ENCODE measurements at regions not wholly inside any gene's neighbourhood (a gene's known extent, or its start where the extent isn't known, plus 50 kb on each side); places are given as distances from the start of the nearest gene placed in this dataset.
"Not testable (repeated sequence)": the region's sequence is repeated elsewhere in the genome, so short reads cannot be mapped to it uniquely, and the experiment has no call there.

DNA sequence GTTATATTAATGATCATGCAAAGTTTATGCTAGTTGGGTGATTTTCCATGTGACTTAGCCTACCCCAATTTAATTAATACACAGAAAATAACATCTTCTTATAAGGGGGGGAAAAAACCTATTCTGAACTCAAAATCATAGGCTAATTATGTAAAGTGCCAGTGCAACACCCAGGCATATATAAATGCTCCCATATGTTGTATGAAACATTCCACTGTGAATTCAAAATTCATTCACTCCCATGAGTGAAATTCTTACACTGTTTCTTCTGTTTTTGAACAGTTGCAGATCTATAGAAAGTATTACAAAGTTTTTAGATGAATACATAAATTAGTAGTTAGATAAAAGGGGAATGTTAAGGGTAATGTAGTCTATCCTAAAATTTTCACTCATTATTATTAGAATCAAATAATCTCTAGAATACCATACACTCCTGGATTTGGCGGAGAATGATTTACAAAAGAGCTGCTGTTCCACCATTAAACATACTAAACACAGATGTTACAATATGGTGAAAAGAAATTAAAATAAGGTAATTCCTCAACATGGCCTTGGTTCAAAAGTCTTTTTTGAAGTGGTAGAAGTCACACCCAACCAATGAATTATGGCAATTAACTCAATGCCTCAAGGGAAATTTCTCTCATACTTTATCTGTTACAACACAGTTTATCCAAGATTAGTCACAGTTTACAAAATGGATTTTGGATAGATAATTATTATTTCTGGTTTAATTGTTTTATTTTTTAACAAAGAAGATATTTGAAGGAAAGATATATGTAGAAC, 454.1 kb upstream of the FLRT2 start:
- DNase-seq (ENCODE audit: low read depth) = no peak

GRCh38 chr14:85077716-85078115, 452.2 kb upstream of the FLRT2 start:
- not testable (repeated sequence) for DNase-seq (ENCODE audit: low read depth)

DNA sequence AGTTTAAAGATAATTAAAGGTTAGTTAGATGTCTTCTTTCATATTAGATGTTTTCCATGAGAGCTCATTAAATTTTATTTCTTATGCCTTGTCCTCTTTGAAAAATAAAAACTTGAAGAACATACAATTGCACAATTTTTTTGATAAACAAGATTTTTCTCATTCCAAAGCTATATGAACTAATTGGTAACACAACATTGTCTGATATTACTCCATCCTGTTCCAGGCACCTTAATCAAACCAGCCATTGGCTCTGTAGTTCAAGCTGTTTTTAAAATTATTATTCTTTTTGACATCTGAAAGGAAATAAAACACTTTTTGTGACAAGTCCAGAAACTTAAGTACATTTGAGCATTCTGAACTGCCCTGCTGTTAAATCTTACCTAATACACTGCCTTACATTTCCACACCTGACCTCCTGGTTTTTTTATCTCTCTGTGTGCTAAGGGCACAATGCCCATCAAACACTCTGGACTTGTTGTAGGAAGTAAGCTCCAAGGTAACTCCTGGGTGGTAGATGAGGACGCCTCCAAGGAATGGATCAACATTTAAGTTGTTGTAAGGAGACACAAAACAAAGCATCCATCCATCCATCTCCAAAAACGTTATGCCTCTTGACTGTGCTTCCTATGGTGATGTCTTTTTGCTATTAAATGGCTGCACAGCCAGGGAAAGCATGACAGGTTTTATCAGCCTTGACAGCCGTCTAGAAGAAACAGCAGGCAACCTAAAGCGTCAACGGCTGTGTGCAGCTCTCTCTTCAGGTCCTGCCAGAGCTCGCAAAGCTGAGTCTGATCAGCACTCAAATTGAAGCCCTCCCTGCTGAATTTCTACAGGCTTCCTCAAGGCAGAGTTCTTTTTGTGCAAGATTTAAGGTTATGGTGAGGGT, 449.9 kb upstream of the FLRT2 start:
- no peak for DNase-seq (ENCODE audit: low read depth)

DNA sequence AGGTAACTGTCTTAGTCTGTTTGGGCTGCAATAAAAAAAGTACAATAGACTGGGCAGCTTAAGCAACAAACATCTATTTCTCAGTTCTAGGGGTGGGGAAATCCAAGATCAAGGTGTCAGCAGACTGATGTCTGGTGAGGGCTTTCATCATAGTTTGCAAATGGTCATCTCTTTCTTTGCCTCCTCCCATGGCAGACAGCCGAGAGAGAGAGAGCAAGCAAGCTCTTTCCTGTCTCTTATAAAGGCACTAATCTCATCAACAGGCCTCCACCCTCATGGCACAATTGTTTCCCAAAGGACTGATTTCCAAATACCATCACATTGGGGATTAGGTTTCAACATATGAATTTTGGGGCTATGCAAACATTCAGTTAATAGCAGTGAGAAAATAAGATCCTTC, 445.6 kb upstream of the FLRT2 start:
- DNase-seq (ENCODE audit: low read depth) = no peak

GRCh38 chr14:85085981-85086380, 444.0 kb upstream of the FLRT2 start:
- no peak for DNase-seq (ENCODE audit: low read depth)

GRCh38 chr14:85087201-85087600, 442.7 kb upstream of the FLRT2 start:
- DNase-seq (ENCODE audit: low read depth) = no peak

GRCh38 chr14:85088192-85088591, 441.8 kb upstream of the FLRT2 start:
- DNase-seq (ENCODE audit: low read depth) = no peak

- DNase-seq (ENCODE audit: low read depth) = no peak
Measured at GRCh38 chr14:85090681-85091080, 439.3 kb upstream of the FLRT2 start.

DNA sequence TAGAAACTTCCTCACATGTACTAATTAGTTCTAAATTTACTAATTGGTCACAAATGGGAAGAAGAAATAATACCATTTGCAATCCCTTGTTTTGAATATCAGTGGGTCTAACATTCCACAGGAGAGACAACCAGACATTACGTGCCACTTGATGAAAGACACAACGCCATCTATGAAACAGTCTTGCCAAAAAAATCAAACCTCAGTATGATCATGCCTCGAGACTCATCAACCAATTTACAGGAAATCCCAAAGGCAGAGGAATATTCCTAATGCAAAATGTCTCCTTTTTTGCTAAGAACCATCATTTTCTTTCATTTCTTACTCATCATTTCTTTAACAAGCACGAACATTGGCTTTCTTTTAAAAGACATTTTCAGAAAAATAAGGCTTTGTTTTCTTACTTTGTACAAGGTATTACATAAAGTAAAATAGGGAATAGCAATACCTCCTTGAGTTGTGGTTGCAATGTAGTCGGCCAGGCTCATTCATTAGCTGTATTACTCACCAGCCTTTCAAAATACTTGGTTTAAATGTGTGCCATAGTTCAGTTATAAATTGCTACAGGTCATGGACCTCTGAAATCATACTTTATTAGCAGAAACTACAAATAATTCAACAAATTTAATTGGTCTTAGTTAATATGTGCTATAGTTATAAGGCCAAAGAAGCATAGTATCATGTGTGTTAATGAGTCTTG, 436.2 kb upstream of the FLRT2 start:
- no peak for DNase-seq (ENCODE audit: low read depth)

DNA sequence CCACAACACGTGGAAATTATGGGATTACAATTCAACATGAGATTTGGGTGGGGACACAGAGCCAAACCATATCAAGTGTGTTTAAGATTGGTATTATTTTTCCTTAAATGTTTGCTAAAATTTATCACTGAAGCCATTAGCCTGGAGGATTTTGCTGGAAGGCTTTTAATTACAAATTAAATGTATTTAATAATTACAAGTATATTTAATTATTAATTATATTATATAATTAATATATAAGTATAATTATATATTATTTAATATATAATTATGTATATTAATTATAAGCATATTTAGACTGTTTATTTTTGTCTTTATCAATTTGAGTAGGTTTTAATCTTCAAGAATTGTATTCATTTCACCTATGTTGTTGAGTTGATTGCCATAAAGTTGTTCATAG, 427.4 kb upstream of the FLRT2 start:
- DNase-seq (ENCODE audit: low read depth) = no peak

DNA sequence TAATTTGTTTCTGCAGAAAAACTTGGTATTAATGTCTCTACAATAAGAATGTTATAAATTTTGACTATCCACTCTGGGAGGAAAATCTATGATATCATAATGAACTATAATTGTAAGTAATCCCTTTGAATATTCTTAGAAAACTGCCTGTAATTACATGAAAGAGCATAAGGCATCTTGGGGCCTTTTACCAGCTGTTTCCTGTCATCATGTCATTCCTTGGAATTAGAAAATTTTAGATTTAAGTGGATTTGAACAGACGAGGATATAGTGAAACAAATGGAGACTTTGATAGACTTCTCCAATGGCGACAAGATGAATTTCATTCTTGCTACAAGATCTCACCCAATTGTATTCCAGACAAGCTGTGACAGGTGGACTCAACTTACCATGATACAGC, 423.4 kb upstream of the FLRT2 start:
- no peak for DNase-seq (ENCODE audit: low read depth)

GRCh38 chr14:85112762-85113161, 417.2 kb upstream of the FLRT2 start:
- DNase-seq (ENCODE audit: low read depth) = no peak

GRCh38 chr14:85115921-85116320, 414.0 kb upstream of the FLRT2 start:
- no peak for DNase-seq (ENCODE audit: low read depth)

GRCh38 chr14:85118274-85118673, 411.7 kb upstream of the FLRT2 start:
- no peak for DNase-seq (ENCODE audit: low read depth)

DNA sequence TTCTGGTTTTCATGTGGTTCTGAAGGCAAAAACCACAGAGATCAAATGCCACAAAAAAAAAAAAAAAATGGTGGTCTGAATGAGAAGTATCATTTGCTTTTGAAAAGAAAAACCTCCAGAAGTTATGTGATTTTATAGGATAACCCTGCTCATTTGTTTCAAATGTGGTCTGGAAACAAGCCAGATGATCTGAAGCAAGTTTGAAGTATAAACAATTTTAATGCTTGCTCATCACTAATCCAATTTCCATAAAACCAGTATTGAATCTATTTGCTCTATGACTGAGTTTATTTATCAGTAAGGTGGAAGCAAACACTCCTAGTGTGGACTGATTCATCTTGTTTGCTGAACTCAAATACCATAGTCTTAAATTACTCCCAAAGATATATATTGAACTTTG, 407.3 kb upstream of the FLRT2 start:
- DNase-seq (ENCODE audit: low read depth) = no peak

GRCh38 chr14:85123755-85124154, 406.2 kb upstream of the FLRT2 start:
- no peak for DNase-seq (ENCODE audit: low read depth)

DNA sequence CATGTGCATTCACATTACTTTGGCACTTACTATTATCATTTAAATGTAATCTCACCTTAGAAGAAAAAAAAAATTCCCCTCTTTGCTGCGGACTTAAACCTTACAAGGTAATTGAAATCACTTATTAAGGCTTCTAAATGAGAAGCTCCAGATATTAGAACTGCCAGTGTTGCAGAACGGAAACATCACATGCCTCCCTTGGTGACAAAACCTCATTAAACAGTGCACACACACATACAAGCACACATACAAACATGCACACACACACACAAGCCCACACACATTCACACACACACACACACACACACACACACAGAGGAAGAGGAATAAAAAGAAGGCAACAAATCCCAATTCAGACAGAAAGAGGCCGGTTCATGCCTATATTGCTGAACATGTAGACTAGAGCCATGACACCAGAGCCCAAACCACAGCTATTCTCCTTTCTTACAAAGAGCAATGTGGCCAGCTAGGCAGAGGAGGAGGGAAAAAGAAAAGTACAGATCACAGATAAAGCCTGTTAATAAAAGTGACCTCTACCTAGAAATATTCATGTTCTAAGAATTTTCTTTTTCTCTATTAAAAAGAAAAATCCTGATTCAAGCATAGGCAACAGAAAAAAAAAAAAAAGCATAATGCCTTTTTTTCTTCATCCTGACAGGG, 405.2 kb upstream of the FLRT2 start:
- DNase-seq (ENCODE audit: low read depth) = no peak

- DNase-seq (ENCODE audit: low read depth) = no peak
Measured at GRCh38 chr14:85125291-85125670, 404.7 kb upstream of the FLRT2 start.

DNA sequence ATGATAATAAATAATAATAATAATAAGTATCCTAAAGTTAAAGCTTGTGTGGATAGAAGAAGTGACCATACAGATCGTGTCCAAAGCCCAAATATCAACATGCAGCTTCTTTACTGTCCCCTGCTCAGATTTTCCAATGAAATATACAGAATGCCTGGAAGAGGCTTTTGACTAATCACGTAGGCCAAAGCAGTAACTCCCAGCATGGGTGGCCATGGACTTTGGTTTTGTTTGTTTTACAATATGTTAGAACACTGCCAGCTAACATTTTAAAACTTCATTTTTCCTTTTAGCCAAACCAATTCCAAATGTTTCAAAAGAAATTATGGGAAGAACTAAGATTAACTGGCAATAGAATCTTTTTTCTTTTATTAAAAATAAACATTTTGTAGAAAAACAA, 400.0 kb upstream of the FLRT2 start:
- no peak for DNase-seq (ENCODE audit: low read depth)

DNA sequence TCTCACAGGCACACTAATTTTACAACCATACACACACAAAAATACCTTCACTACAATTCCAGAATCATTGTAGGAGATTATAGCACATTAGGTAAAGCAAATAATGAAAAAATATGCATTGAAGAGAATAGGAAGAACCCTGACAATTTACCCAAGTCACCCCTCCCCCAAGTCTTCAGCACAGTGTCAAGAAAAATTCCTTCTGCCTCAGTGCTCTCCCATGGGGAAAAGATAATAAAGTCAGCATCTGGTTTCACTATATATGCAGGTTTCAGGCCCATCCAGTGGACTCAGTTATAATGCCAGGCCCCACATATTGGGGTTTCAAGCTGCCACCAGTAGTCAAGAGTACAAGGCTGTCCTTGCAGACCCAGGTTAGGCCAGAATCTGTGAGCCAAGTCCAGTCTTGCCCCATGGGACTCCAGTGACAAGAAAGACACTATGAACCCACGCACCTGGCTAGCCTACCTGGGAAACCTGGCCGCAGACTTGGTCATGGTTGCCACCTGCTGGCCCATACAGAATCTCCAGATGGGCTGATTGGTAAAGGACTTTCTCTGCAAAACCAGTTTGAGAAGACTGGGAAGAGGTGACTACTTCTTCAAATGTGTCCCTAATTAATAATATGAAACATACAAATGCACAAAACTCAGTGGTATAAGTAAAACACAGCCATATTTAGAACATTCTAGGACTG, 398.6 kb upstream of the FLRT2 start:
- DNase-seq (ENCODE audit: low read depth) = no peak

- DNase-seq (ENCODE audit: low read depth) = no peak
Measured at GRCh38 chr14:85142982-85143381, 387.0 kb upstream of the FLRT2 start.

GRCh38 chr14:85146779-85147178, 383.2 kb upstream of the FLRT2 start:
- DNase-seq (ENCODE audit: low read depth) = no peak

All from T follicular helper cell (primary cell).